A673 (cell line): ENCODE measurements at regions not wholly inside any gene's neighbourhood (a gene's known extent, or its start where the extent isn't known, plus 50 kb on each side); places are given as distances from the start of the nearest gene placed in this dataset.
"Not testable (repeated sequence)": the region's sequence is repeated elsewhere in the genome, so short reads cannot be mapped to it uniquely, and the experiment has no call there.

ENCODE experiments used
- EZH2 ChIP-seq: fragments of 200-600 bp; sonication (generic); IDR thresholded peaks from 2 replicates; pipeline ENCODE4 v1.6.1; 2017; ENCODE audit warnings: borderline replicate concordance, low read depth, mild to moderate bottlenecking, mixed read lengths, antibody characterized with exemption, low read length; ENCODE audit not compliant: poor library complexity, severe bottlenecking
- TF ChIP-seq, protein P1 (sequence below): fragments of 300-800, 200-600 bp; sonication (generic); conservative IDR thresholded peaks from 2 replicates; pipeline ENCODE4 v1.5.1; 2017; ENCODE audit warnings: low read depth, mild to moderate bottlenecking, antibody characterized with exemption, low read length, moderate library complexity, mixed read lengths

GRCh38 chr5:100379254-100379858 is 155.8 kb upstream of the FAM174A start:
- TF ChIP-seq, protein P1, sequence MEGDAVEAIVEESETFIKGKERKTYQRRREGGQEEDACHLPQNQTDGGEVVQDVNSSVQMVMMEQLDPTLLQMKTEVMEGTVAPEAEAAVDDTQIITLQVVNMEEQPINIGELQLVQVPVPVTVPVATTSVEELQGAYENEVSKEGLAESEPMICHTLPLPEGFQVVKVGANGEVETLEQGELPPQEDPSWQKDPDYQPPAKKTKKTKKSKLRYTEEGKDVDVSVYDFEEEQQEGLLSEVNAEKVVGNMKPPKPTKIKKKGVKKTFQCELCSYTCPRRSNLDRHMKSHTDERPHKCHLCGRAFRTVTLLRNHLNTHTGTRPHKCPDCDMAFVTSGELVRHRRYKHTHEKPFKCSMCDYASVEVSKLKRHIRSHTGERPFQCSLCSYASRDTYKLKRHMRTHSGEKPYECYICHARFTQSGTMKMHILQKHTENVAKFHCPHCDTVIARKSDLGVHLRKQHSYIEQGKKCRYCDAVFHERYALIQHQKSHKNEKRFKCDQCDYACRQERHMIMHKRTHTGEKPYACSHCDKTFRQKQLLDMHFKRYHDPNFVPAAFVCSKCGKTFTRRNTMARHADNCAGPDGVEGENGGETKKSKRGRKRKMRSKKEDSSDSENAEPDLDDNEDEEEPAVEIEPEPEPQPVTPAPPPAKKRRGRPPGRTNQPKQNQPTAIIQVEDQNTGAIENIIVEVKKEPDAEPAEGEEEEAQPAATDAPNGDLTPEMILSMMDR = not testable (repeated sequence)
- not testable (repeated sequence) for TF ChIP-seq EZH2
